ENCODE measurements at regions not wholly inside any gene's neighbourhood (a gene's known extent, or its start where the extent isn't known, plus 50 kb on each side); places are given as distances from the start of the nearest gene placed in this dataset.

DNA sequence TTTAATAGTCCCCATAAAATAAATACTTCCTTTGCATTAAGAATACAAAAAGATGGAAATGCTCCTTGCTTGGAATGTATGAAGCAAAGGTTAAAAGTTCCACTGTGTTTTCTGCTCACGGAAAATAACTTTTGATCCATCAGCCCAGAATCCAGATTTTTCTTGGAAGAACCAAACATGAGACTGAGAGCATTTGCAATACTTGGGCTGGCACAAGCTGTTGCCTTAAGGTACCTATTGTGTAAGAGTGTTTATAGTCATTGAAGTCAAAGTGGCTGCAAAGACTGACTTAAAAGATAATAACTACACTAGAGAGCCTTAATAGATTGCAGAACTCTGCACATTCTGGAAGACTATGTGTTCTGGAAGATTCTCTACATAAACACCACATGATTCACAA is 281.4 kb downstream of the RAB28 start:
- 87 to 95% (median 92%) methylated on average over 1 of the region's 1 CpG for WGBS, 5 donors
- Histone ChIP-seq H3K4me1 (no peaks in the 10 kb centered on the region), H3K27me3 (replicated peaks in 1 of 7) (no peaks in the 10 kb centered on the region), H3K4me3 (no peak overlapping the region), H3K36me3 (no peaks in the 10 kb centered on the region), H3K27ac (no peak overlapping the region), H3K9me3 (no peaks in the 10 kb centered on the region)
- TF ChIP-seq POLR2A (IDR thresholded peaks at IDR 0.05): no peak
- no peak for TF ChIP-seq POLR2AphosphoS5 (IDR thresholded peaks at IDR 0.05)
- TF ChIP-seq, protein P1, sequence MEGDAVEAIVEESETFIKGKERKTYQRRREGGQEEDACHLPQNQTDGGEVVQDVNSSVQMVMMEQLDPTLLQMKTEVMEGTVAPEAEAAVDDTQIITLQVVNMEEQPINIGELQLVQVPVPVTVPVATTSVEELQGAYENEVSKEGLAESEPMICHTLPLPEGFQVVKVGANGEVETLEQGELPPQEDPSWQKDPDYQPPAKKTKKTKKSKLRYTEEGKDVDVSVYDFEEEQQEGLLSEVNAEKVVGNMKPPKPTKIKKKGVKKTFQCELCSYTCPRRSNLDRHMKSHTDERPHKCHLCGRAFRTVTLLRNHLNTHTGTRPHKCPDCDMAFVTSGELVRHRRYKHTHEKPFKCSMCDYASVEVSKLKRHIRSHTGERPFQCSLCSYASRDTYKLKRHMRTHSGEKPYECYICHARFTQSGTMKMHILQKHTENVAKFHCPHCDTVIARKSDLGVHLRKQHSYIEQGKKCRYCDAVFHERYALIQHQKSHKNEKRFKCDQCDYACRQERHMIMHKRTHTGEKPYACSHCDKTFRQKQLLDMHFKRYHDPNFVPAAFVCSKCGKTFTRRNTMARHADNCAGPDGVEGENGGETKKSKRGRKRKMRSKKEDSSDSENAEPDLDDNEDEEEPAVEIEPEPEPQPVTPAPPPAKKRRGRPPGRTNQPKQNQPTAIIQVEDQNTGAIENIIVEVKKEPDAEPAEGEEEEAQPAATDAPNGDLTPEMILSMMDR (IDR thresholded peaks at IDR 0.05 in 8 of 11, conservative IDR thresholded peaks at IDR 0.05 in 3 of 11): no peak
- DNase-seq: no peak
- intact Hi-C loops (cut with DNase I; ENCODE audit: low total_unique reads): no loop called here

DNA sequence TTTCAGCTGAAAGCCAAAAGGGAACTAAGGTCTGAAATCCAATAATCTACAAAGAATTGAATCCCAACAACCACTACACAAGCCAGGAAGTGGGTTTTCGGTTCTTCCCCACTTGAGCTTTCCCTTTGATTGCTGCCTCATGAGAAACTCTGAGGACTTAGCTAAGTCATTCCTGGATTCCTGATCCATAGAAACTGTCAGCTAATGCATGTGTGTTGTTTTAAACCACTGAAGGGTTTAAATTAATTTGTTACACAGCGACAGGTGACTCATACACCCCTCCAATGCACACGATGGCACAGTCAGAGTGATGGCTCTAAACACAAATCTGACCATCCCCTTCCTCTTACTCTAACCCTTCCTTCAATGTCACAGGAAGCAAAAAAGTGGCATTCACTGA is 282.9 kb downstream of the RAB28 start:
- Histone ChIP-seq H3K36me3 (no peaks in the 10 kb centered on the region), H3K9me3 (no peaks in the 10 kb centered on the region)
- WGBS, 5 donors: 77 to 87% (median 82%) methylated on average over 3 of the region's 3 CpGs

DNA sequence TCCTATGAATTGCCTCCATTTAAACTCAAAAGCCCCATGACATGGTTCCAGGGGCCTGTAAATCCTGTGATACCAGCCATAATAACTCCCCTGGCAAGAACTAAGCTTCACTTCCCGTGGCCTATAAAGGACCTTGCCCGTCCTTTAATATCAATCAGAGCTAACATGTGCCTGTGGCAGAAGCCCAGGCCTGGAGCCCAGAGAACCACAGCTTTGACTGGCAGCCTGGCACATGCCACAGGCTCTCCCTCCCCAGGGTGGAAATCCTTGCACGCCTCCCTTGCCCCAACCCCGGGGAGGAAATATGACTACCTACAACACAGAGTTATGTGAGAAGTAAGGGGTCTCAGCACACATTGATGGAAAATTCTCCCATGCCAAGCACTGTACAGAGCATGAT is 287.4 kb downstream of the RAB28 start:
- no peak overlapping the region for H3K4me3 ChIP-seq
- DNase-seq: no peak
- no peaks in the 10 kb centered on the region for H3K36me3 ChIP-seq
- no peak overlapping the region for H3K27ac ChIP-seq
- no peaks in the 10 kb centered on the region for H3K27me3 ChIP-seq (replicated peaks in 1 of 7)
- H3K9me3 ChIP-seq: peaks cover 0 to 12% (median 4%) of the 10 kb centered on the region in 8 donors
- WGBS, 5 donors: 88 to 94% (median 93%) methylated on average over 4 of the region's 4 CpGs
- intact Hi-C loops (cut with DNase I; ENCODE audit: low total_unique reads): no loop called here
- TF ChIP-seq POLR2A (IDR thresholded peaks at IDR 0.05) (no peak), POLR2AphosphoS5 (IDR thresholded peaks at IDR 0.05) (no peak)
- TF ChIP-seq, protein P1 (IDR thresholded peaks at IDR 0.05 in 8 of 11, conservative IDR thresholded peaks at IDR 0.05 in 3 of 11): no peak
- no peaks in the 10 kb centered on the region for H3K4me1 ChIP-seq

More for the DNA sequence above, 282.9 kb downstream of the RAB28 start:
- DNase-seq: no peak
- intact Hi-C loops (cut with DNase I; ENCODE audit: low total_unique reads): no loop called here
- Histone ChIP-seq H3K27me3 (replicated peaks in 1 of 7) (no peaks in the 10 kb centered on the region), H3K4me3 (no peak overlapping the region), H3K27ac (no peak overlapping the region), H3K4me1 (no peaks in the 10 kb centered on the region)
- TF ChIP-seq POLR2AphosphoS5 (IDR thresholded peaks at IDR 0.05) (no peak), POLR2A (IDR thresholded peaks at IDR 0.05) (no peak)
- TF ChIP-seq, protein P1 (IDR thresholded peaks at IDR 0.05 in 8 of 11, conservative IDR thresholded peaks at IDR 0.05 in 3 of 11): no peak

DNA sequence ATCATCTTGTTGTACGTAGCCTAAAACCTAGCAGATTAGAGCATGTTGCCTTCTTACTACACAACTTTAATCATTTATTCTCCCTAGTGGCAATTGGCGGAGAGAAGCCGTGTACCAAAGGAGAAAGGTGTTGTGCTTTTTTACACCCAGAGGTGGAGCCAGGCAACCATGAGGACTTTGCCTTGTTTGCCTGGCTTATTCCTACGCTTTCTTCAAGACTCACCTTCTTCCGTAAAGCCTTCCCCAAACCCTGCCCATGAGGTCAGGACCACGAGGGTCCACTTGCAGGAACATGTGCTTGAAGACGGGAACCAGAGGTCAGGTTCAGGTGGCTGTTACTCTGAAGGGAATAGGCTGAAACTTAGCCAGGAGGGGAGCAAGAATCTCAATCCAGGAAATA is 290.5 kb downstream of the RAB28 start:
- intact Hi-C loops (cut with DNase I; ENCODE audit: low total_unique reads): no loop called here
- Histone ChIP-seq H3K27ac (no peak overlapping the region), H3K4me1 (peaks cover 0 to 5% (median 0%) of the 10 kb centered on the region in 6 donors), H3K9me3 (peaks cover 0 to 12% (median 4%) of the 10 kb centered on the region in 8 donors), H3K4me3 (no peak overlapping the region), H3K36me3 (no peaks in the 10 kb centered on the region), H3K27me3 (replicated peaks in 1 of 7) (no peaks in the 10 kb centered on the region)
- 86 to 92% (median 91%) methylated on average over 7 of the region's 7 CpGs for whole genome bisulfite sequencing, 5 donors
- no peak for TF ChIP-seq POLR2A (IDR thresholded peaks at IDR 0.05)
- no peak for DNase-seq
